ENCODE measurements at regions not wholly inside any gene's neighbourhood (a gene's known extent, or its start where the extent isn't known, plus 50 kb on each side); places are given as distances from the start of the nearest gene placed in this dataset.

DNA sequence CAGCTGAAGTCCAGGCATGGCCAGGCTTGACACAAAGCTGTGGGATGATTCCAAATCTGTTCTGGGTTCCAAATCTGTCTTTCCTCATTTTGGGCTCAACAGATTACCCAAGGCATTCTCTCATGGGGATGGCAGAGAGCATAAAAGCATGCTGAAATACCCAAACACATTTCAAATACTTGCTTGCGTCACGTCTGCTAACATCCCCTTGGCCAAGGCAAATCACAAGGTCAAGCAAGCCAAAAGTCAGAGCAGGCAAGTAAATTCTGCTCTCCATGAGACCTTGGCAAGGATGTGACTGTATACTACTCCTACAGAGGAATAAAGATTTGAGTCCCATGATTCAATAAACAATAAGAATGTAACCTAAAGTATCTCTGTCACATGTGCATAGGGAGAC, 306.7 kb downstream of the EPB41L4A start:
- WGBS, 2 donors: 15 to 100% methylated on average over 2 of the region's 2 CpGs
- Histone ChIP-seq H3K4me3 (no peak overlapping the region), H3K4me1 (peaks cover 0 to 9% (median 0%) of the 10 kb centered on the region in 3 donors), H3K9me3 (no peaks in the 10 kb centered on the region), H3K27ac (no peak overlapping the region), H3K27me3 (no peaks in the 10 kb centered on the region), H3K36me3 (no peaks in the 10 kb centered on the region)
- intact Hi-C loops (cut with DNase I): no loop called here
- no peak for TF ChIP-seq POLR2A (IDR thresholded peaks at IDR 0.05)
- TF ChIP-seq, protein P1, sequence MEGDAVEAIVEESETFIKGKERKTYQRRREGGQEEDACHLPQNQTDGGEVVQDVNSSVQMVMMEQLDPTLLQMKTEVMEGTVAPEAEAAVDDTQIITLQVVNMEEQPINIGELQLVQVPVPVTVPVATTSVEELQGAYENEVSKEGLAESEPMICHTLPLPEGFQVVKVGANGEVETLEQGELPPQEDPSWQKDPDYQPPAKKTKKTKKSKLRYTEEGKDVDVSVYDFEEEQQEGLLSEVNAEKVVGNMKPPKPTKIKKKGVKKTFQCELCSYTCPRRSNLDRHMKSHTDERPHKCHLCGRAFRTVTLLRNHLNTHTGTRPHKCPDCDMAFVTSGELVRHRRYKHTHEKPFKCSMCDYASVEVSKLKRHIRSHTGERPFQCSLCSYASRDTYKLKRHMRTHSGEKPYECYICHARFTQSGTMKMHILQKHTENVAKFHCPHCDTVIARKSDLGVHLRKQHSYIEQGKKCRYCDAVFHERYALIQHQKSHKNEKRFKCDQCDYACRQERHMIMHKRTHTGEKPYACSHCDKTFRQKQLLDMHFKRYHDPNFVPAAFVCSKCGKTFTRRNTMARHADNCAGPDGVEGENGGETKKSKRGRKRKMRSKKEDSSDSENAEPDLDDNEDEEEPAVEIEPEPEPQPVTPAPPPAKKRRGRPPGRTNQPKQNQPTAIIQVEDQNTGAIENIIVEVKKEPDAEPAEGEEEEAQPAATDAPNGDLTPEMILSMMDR (IDR thresholded peaks at IDR 0.05): no peak
- DNase-seq: no peak

DNA sequence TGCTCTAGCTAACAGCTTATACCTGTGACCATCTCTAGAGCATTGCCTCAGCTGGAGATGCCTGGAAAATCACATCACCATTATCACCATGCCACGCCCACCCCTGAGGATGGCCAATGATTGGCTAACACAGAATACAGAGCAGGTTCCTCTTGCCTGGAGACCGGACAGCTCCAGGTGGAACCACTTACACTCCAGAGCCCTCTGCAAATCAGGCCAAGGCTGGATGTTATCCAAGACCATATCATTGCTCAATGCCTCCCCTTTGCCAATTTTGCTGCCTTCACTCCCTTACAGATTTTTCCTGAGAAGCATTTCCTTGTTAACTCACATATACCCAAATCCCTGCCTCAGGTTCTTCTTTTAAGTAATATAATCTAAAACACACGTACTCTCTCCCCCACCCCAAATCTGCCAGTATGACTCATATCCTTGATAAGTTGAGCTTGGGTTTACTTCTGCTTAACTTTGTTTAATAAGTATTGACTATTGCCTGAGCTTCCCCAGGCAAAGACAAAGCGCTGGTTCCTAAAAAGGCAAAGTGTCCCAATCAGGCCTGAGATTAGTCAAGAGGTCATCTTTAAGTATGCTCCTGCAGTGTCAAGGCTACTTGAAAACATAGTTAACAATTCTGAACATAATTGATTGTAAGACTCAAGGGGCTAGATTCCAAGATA, 309.6 kb downstream of the EPB41L4A start:
- H3K36me3 ChIP-seq: no peaks in the 10 kb centered on the region
- intact Hi-C loops (cut with DNase I): no loop called here
- 28 to 55% methylated on average over 4 of the region's 4 CpGs for WGBS, 2 donors

DNA sequence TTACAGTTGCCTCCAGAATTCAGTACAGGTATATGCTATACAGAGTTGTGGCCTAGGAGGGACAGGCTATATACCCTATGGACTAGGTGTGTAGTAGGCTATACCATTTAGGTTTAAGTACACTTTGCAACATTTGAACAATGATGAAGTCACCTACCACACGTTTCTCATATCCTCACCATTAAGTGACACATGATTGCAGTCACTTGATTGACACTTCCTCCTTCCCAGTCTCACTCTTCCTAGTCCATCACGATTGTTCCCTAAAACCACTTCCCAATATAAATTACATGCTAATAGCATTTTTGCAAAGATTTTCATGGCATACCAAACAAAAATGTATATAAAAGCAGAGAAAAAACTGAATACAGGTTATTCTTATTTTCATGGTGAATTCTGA, 312.2 kb downstream of the EPB41L4A start:
- no peak for DNase-seq
- H3K4me1 ChIP-seq: peaks cover 0 to 9% (median 0%) of the 10 kb centered on the region in 3 donors
- H3K27ac ChIP-seq: no peak overlapping the region
- no peak overlapping the region for H3K4me3 ChIP-seq
- H3K36me3 ChIP-seq: no peaks in the 10 kb centered on the region
- 29 to 37% methylated on average over 2 of the region's 2 CpGs for WGBS, 2 donors
- H3K27me3 ChIP-seq: no peaks in the 10 kb centered on the region
- TF ChIP-seq, protein P1 (IDR thresholded peaks at IDR 0.05): no peak
- TF ChIP-seq POLR2A (IDR thresholded peaks at IDR 0.05): no peak
- intact Hi-C loops (cut with DNase I): no loop called here
- H3K9me3 ChIP-seq: no peaks in the 10 kb centered on the region

More for the DNA sequence above, 309.6 kb downstream of the EPB41L4A start:
- H3K27me3 ChIP-seq: no peaks in the 10 kb centered on the region
- no peak overlapping the region for H3K4me3 ChIP-seq
- peaks cover 0 to 9% (median 0%) of the 10 kb centered on the region in 3 donors for H3K4me1 ChIP-seq
- no peak for TF ChIP-seq POLR2A (IDR thresholded peaks at IDR 0.05)
- TF ChIP-seq, protein P1 (IDR thresholded peaks at IDR 0.05): no peak
- DNase-seq: no peak
- H3K9me3 ChIP-seq: no peaks in the 10 kb centered on the region
- no peak overlapping the region for H3K27ac ChIP-seq

DNA sequence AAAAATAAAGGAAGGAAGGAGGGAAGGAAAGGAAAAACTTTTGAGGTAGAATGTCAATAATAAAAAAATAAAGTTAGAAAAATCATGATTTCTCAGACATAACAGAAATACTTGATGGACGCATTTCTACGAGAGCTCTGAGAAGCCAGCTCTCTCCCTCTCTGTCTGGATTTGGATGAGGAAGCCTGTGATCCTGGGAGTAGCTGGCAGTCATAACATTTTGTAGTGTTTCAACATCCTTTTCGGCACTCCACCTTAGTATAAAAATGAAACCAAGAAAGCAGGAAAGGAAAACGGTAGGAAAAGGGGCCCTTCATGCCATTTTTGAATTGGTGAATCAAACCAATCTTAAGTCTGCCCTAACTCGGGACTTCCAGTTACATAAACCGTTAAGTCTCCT, 321.3 kb downstream of the EPB41L4A start:
- peaks cover 0 to 4% (median 0%) of the 10 kb centered on the region in 3 donors for H3K9me3 ChIP-seq
- H3K36me3 ChIP-seq: no peaks in the 10 kb centered on the region
- WGBS, 2 donors: 79 to 92% methylated on average over 6 of the region's 6 CpGs
- no peak overlapping the region for H3K4me3 ChIP-seq
- no peaks in the 10 kb centered on the region for H3K27me3 ChIP-seq
- DNase-seq: no peak
- H3K27ac ChIP-seq: no peak overlapping the region
- no peaks in the 10 kb centered on the region for H3K4me1 ChIP-seq
- intact Hi-C loops (cut with DNase I): no loop called here
- TF ChIP-seq POLR2A (IDR thresholded peaks at IDR 0.05): no peak
- TF ChIP-seq, protein P1 (IDR thresholded peaks at IDR 0.05): no peak

DNA sequence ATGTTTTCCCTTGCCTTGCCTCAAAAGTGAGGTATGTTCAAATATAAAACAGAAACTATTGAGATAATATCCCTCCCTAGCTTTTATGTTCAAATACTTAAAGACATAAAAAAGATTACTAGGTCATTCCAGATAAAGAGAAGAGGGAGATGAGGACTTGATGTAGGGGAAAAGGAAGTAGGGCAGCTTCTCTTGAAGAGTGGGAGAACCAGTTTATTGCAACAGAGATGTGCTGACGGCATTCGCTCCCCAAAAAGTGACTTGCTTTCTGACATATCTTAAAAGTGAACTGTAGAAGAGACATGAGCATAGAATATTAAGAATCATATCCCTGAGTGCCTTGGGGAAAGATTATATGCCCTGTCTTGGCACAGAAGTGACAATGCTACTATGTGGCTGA, 330.2 kb upstream of the NREP start:
- WGBS, 2 donors: 47 to 56% methylated on average over 2 of the region's 2 CpGs
- no peaks in the 10 kb centered on the region for H3K9me3 ChIP-seq
- H3K4me3 ChIP-seq: no peak overlapping the region

More for the DNA sequence above, 330.2 kb upstream of the NREP start:
- no peaks in the 10 kb centered on the region for H3K36me3 ChIP-seq
- intact Hi-C loops (cut with DNase I): no loop called here
- no peaks in the 10 kb centered on the region for H3K27me3 ChIP-seq
- H3K27ac ChIP-seq: no peak overlapping the region
- TF ChIP-seq, protein P1 (IDR thresholded peaks at IDR 0.05): no peak
- TF ChIP-seq POLR2A (IDR thresholded peaks at IDR 0.05): no peak
- no peak for DNase-seq
- H3K4me1 ChIP-seq: peaks cover 0 to 8% (median 0%) of the 10 kb centered on the region in 3 donors

All from esophagus squamous epithelium (tissue), 5 donors.